ENCODE measurements at regions not wholly inside any gene's neighbourhood (a gene's known extent, or its start where the extent isn't known, plus 50 kb on each side); places are given as distances from the start of the nearest gene placed in this dataset.

- H3K9me3 Mint-ChIP-seq: no peaks in the 10 kb centered on the region
- peaks cover 5% of the 10 kb centered on the region for H3K27me3 Mint-ChIP-seq
- no peaks in the 10 kb centered on the region for H3K4me1 ChIP-seq (ENCODE audit: insufficient read depth, low read length)
- H3K27ac Mint-ChIP-seq: no peak overlapping the region
- ChIA-PET POLR2A (no interaction called here), CTCF (no interaction called here)
- peaks cover 0 to 10% of the 10 kb centered on the region in 2 experiments for H3K9me3 ChIP-seq (ENCODE audit: control insufficient read depth in 1 of 2, insufficient read depth in 1 of 2, low read length in 2 of 2)
- H3K27ac ChIP-seq (ENCODE audit: low read depth in 1 of 2, low read length in 2 of 2): no peak overlapping the region
- intact Hi-C loops (cut with DNase I, micrococcal nuclease): no loop called here
- no peak for TF ChIP-seq CTCF (IDR thresholded peaks at IDR 0.05)
- no peak overlapping the region for H3K4me3 Mint-ChIP-seq
- DNase-seq (no peak), ATAC-seq (ENCODE audit: poor library complexity) (no peak)
- no peaks in the 10 kb centered on the region for H3K27me3 ChIP-seq (ENCODE audit: control insufficient read depth in 1 of 2, insufficient read depth in 2 of 2, low read length in 2 of 2)
- H3K4me1 Mint-ChIP-seq (ENCODE audit: low read depth): no peaks in the 10 kb centered on the region
- H3K36me3 ChIP-seq (ENCODE audit: insufficient read depth, low read length): no peaks in the 10 kb centered on the region
- H3K36me3 Mint-ChIP-seq (ENCODE audit: low read depth): no peaks in the 10 kb centered on the region
- no peak overlapping the region for H3K4me3 ChIP-seq (ENCODE audit: low read length)
These were observed 182.1 kb downstream of the NAF1 start for GRCh38 chr4:162984621-162985020.

- Histone ChIP-seq H3K4me1 (ENCODE audit: insufficient read depth, low read length) (no peaks in the 10 kb centered on the region), H3K27ac (ENCODE audit: low read depth in 1 of 2, low read length in 2 of 2) (no peak overlapping the region), H3K36me3 (ENCODE audit: insufficient read depth, low read length) (no peaks in the 10 kb centered on the region), H3K27me3 (ENCODE audit: control insufficient read depth in 1 of 2, insufficient read depth in 2 of 2, low read length in 2 of 2) (no peaks in the 10 kb centered on the region), H3K4me3 (ENCODE audit: low read length) (no peak overlapping the region), H3K9me3 (ENCODE audit: control insufficient read depth in 1 of 2, insufficient read depth in 1 of 2, low read length in 2 of 2) (peaks cover 0 to 10% of the 10 kb centered on the region in 2 experiments)
- TF ChIP-seq CTCF (IDR thresholded peaks at IDR 0.05): no peak
- ChIA-PET CTCF (no interaction called here), POLR2A (no interaction called here)
- intact Hi-C loops (cut with DNase I, micrococcal nuclease): no loop called here
- Mint-ChIP-seq H3K36me3 (ENCODE audit: low read depth) (no peaks in the 10 kb centered on the region), H3K27ac (no peak overlapping the region), H3K4me3 (no peak overlapping the region), H3K27me3 (peaks cover 5% of the 10 kb centered on the region), H3K9me3 (no peaks in the 10 kb centered on the region), H3K4me1 (ENCODE audit: low read depth) (no peaks in the 10 kb centered on the region)
- ATAC-seq (ENCODE audit: poor library complexity) (no peak), DNase-seq (no peak)
These were observed 184.9 kb downstream of the NAF1 start for GRCh38 chr4:162981823-162982222.

DNA sequence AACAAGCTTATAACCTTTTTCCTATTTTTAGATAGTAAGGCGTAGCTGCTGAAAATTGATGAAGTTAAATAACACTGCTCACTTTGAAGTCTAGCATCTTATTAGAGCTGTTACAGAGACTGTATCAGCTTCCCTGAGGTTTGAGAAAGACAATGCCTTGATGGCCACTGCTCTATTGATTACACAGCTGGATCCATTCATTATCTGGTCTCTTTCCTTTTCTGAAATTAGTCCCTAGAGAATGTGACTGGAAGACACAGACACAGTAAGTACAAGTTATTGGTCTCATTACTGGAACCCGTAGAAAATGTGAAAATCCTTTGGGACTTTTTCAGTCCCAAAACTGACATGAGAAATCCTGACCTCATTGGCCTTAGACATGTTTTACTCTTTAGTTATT lies 188.3 kb downstream of the NAF1 start:
- CTCF ChIA-PET: no interaction called here
- ATAC-seq (ENCODE audit: poor library complexity): no peak
- intact Hi-C loops (cut with DNase I, micrococcal nuclease): no loop called here

More for the DNA sequence above, 188.3 kb downstream of the NAF1 start:
- Histone ChIP-seq H3K4me1 (ENCODE audit: insufficient read depth, low read length) (no peaks in the 10 kb centered on the region), H3K4me3 (ENCODE audit: low read length) (no peak overlapping the region), H3K27ac (ENCODE audit: low read depth in 1 of 2, low read length in 2 of 2) (no peak overlapping the region), H3K9me3 (ENCODE audit: control insufficient read depth in 1 of 2, insufficient read depth in 1 of 2, low read length in 2 of 2) (no peaks in the 10 kb centered on the region), H3K27me3 (ENCODE audit: control insufficient read depth in 1 of 2, insufficient read depth in 2 of 2, low read length in 2 of 2) (no peaks in the 10 kb centered on the region), H3K36me3 (ENCODE audit: insufficient read depth, low read length) (no peaks in the 10 kb centered on the region)
- H3K4me1 Mint-ChIP-seq (ENCODE audit: low read depth): no peaks in the 10 kb centered on the region
- no peak for DNase-seq
- H3K27ac Mint-ChIP-seq: no peak overlapping the region
- no peaks in the 10 kb centered on the region for H3K36me3 Mint-ChIP-seq (ENCODE audit: low read depth)
- no peaks in the 10 kb centered on the region for H3K27me3 Mint-ChIP-seq
- POLR2A ChIA-PET: no interaction called here
- H3K9me3 Mint-ChIP-seq: no peaks in the 10 kb centered on the region
- TF ChIP-seq CTCF (IDR thresholded peaks at IDR 0.05): no peak
- no peak overlapping the region for H3K4me3 Mint-ChIP-seq
